Vagina (tissue), 2 donors: ENCODE measurements at regions not wholly inside any gene's neighbourhood (a gene's known extent, or its start where the extent isn't known, plus 50 kb on each side); places are given as distances from the start of the nearest gene placed in this dataset.

ENCODE experiments used
- DNase-seq, 2 donors: peaks; one replicate each; pipeline ENCODE4 v3.0.0-alpha.2; 2017; ENCODE audit errors: extremely low spot score in 2 of 2
- H3K27ac ChIP-seq: fragments of 200-600 bp; sonication (generic); one replicate; pipeline ENCODE4 v1.5.1; 2019
- H3K27me3 ChIP-seq: fragments of 200-600 bp; sonication (generic); one replicate; pipeline ENCODE4 v1.5.1; 2019
- H3K36me3 ChIP-seq, 2 donors: fragments of 200-600 bp; sonication (generic); one replicate each; pipeline ENCODE4 v1.5.1; 2017 to 2019
- H3K4me1 ChIP-seq: fragments of 200-600 bp; sonication (generic); one replicate; pipeline ENCODE4 v1.5.1; 2019
- H3K4me3 ChIP-seq, 2 donors: fragments of 200-600 bp; sonication (generic); 1 replicate in 1 of 2; 2 replicates in 1 of 2; pipeline ENCODE4 v1.5.1; 2016 to 2019
- H3K9me3 ChIP-seq: fragments of 200-600 bp; sonication (generic); one replicate; pipeline ENCODE4 v1.5.1; 2019
- POLR2A ChIP-seq, 2 donors: fragments of 450-650 bp; IDR thresholded peaks; one replicate each; pipeline ENCODE4 v1.6.1; 2017; ENCODE audit warnings: antibody characterized with exemption in 2 of 2, mild to moderate bottlenecking in 2 of 2, moderate library complexity in 2 of 2
- POLR2AphosphoS5 ChIP-seq, 2 donors: sonication (generic); formaldehyde crosslinking; IDR thresholded peaks; one replicate each; pipeline ENCODE4 v1.9.0; 2017; ENCODE audit warnings: antibody characterized with exemption in 2 of 2, mild to moderate bottlenecking in 2 of 2, low read depth in 1 of 2; ENCODE audit not compliant: insufficient read depth in 1 of 2
- intact Hi-C: fragments of 100-400 bp; cut with DNase I; formaldehyde crosslinking; loops from one replicate; pipeline ENCODE4 v1.15.1; 2023
- TF ChIP-seq, protein P1 (sequence below), 3 experiments: fragments of 450-650 bp in 2 of 3; fragments of 200-600 bp in 1 of 3; sonication (generic) in 1 of 3; IDR thresholded peaks; one replicate each; pipeline ENCODE4 v1.5.1; 2017 to 2019; ENCODE audit warnings: antibody characterized with exemption in 3 of 3, mild to moderate bottlenecking in 2 of 3, moderate library complexity in 2 of 3

GRCh38 chr7:91323626-91324158 lies 59.5 kb downstream of the FZD1 start:
- intact Hi-C loops, result no loop called here
- H3K36me3 ChIP-seq, result no peaks in the 10 kb centered on the region
- no peaks in the 10 kb centered on the region for H3K27me3 ChIP-seq
- H3K4me1 ChIP-seq, result no peaks in the 10 kb centered on the region
- no peak overlapping the region for H3K27ac ChIP-seq
- H3K9me3 ChIP-seq, result no peaks in the 10 kb centered on the region
- DNase-seq, result no peak
- TF ChIP-seq POLR2A (IDR thresholded peaks at IDR 0.05) (no peak), POLR2AphosphoS5 (IDR thresholded peaks at IDR 0.05; ENCODE audit: insufficient read depth in 1 of 2, low read depth in 1 of 2) (no peak)
- TF ChIP-seq, protein P1, sequence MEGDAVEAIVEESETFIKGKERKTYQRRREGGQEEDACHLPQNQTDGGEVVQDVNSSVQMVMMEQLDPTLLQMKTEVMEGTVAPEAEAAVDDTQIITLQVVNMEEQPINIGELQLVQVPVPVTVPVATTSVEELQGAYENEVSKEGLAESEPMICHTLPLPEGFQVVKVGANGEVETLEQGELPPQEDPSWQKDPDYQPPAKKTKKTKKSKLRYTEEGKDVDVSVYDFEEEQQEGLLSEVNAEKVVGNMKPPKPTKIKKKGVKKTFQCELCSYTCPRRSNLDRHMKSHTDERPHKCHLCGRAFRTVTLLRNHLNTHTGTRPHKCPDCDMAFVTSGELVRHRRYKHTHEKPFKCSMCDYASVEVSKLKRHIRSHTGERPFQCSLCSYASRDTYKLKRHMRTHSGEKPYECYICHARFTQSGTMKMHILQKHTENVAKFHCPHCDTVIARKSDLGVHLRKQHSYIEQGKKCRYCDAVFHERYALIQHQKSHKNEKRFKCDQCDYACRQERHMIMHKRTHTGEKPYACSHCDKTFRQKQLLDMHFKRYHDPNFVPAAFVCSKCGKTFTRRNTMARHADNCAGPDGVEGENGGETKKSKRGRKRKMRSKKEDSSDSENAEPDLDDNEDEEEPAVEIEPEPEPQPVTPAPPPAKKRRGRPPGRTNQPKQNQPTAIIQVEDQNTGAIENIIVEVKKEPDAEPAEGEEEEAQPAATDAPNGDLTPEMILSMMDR (IDR thresholded peaks at IDR 0.05), result no peak
- no peak overlapping the region for H3K4me3 ChIP-seq

DNA sequence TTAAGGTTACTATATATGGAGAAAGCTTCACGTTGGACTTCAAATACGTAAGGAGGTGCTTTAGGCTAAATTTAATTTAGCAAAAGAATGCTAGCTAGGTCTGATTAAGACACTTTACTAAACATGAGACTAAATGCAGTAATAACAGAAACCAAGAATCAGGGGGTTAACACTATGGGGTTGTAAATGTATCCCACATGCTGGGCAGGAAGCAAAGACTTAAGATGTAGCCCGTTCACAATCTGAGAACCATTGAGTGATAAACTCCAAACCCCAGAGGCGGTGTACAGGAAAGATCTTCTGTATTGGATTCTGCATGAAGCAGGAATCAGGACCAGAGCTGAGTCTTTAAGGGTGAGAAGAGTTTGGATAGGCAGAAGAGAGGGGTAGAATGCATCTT lies 60.4 kb downstream of the FZD1 start:
- no peaks in the 10 kb centered on the region for H3K36me3 ChIP-seq
- TF ChIP-seq POLR2AphosphoS5 (IDR thresholded peaks at IDR 0.05; ENCODE audit: insufficient read depth in 1 of 2, low read depth in 1 of 2) (no peak), POLR2A (IDR thresholded peaks at IDR 0.05) (no peak)
- TF ChIP-seq, protein P1 (IDR thresholded peaks at IDR 0.05), result no peak
- no peak overlapping the region for H3K27ac ChIP-seq
- no peak for DNase-seq
- H3K27me3 ChIP-seq, result no peaks in the 10 kb centered on the region
- intact Hi-C loops, result no loop called here
- H3K4me3 ChIP-seq, result no peak overlapping the region
- H3K4me1 ChIP-seq, result no peaks in the 10 kb centered on the region
- no peaks in the 10 kb centered on the region for H3K9me3 ChIP-seq

DNA sequence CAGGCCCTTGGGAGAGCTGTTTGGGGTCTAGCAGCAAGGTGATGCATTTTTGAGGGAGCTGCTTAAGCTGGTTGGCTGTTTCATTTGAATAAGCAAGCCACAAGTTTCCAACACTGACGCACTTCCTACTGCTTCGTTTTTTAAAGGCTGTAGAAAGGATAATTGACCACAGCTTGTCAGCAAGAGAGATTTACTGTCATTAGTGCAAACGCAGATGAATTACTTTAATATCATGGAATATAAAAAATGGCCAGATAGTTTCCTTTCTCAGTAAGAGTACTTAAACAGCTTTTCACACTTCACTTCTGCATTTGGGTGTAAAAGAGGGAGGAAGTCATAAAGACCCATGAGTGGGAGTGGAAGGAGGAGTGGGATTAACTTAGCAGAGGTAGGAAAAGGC lies 61.5 kb downstream of the FZD1 start:
- H3K4me1 ChIP-seq, result peaks cover 7% of the 10 kb centered on the region
- no peak for DNase-seq
- intact Hi-C loops, result no loop called here
- no peaks in the 10 kb centered on the region for H3K36me3 ChIP-seq
- H3K27me3 ChIP-seq, result no peaks in the 10 kb centered on the region
- no peaks in the 10 kb centered on the region for H3K9me3 ChIP-seq
- no peak overlapping the region for H3K4me3 ChIP-seq
- TF ChIP-seq POLR2A (IDR thresholded peaks at IDR 0.05) (no peak), POLR2AphosphoS5 (IDR thresholded peaks at IDR 0.05; ENCODE audit: insufficient read depth in 1 of 2, low read depth in 1 of 2) (no peak)
- TF ChIP-seq, protein P1 (IDR thresholded peaks at IDR 0.05), result no peak
- no peak overlapping the region for H3K27ac ChIP-seq

GRCh38 chr7:91326516-91327199 lies 62.4 kb downstream of the FZD1 start:
- Histone ChIP-seq H3K4me3 (no peak overlapping the region), H3K36me3 (no peaks in the 10 kb centered on the region), H3K4me1 (peaks cover 10% of the 10 kb centered on the region), H3K27me3 (no peaks in the 10 kb centered on the region), H3K27ac (no peak overlapping the region), H3K9me3 (no peaks in the 10 kb centered on the region)
- DNase-seq, result no peak
- intact Hi-C loops, result no loop called here
- TF ChIP-seq POLR2AphosphoS5 (IDR thresholded peaks at IDR 0.05; ENCODE audit: insufficient read depth in 1 of 2, low read depth in 1 of 2) (no peak), POLR2A (IDR thresholded peaks at IDR 0.05) (no peak)
- TF ChIP-seq, protein P1 (IDR thresholded peaks at IDR 0.05), result no peak

DNA sequence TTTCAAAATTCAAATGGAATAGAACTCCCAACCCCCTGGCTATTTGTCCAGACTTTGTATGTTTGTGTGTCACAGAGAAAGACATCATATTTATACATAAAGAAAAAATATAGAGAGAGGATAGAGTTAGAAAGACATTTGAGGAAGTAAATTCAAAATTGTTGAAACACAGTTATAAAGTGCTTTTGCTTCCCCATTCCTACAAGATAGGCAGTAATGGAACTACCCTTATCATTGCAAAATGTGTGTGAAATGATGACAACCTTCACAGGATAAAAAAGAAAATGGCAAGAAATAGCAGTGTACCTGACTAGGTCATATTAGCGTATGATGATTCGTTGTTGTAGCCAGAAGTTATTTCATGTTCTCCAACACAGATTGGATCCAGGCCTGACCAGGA lies 63.1 kb downstream of the FZD1 start:
- intact Hi-C loops, result no loop called here
- no peaks in the 10 kb centered on the region for H3K27me3 ChIP-seq
- DNase-seq, result no peak
- H3K4me1 ChIP-seq, result peaks cover 10% of the 10 kb centered on the region
- H3K9me3 ChIP-seq, result no peaks in the 10 kb centered on the region
- no peaks in the 10 kb centered on the region for H3K36me3 ChIP-seq
- TF ChIP-seq, protein P1 (IDR thresholded peaks at IDR 0.05), result no peak
- no peak for TF ChIP-seq POLR2AphosphoS5 (IDR thresholded peaks at IDR 0.05; ENCODE audit: insufficient read depth in 1 of 2, low read depth in 1 of 2)
- no peak for TF ChIP-seq POLR2A (IDR thresholded peaks at IDR 0.05)
- no peak overlapping the region for H3K27ac ChIP-seq
- no peak overlapping the region for H3K4me3 ChIP-seq
